ENCODE measurements at regions not wholly inside any gene's neighbourhood (a gene's known extent, or its start where the extent isn't known, plus 50 kb on each side); places are given as distances from the start of the nearest gene placed in this dataset.
"Not testable (repeated sequence)": the region's sequence is repeated elsewhere in the genome, so short reads cannot be mapped to it uniquely, and the experiment has no call there.

DNA sequence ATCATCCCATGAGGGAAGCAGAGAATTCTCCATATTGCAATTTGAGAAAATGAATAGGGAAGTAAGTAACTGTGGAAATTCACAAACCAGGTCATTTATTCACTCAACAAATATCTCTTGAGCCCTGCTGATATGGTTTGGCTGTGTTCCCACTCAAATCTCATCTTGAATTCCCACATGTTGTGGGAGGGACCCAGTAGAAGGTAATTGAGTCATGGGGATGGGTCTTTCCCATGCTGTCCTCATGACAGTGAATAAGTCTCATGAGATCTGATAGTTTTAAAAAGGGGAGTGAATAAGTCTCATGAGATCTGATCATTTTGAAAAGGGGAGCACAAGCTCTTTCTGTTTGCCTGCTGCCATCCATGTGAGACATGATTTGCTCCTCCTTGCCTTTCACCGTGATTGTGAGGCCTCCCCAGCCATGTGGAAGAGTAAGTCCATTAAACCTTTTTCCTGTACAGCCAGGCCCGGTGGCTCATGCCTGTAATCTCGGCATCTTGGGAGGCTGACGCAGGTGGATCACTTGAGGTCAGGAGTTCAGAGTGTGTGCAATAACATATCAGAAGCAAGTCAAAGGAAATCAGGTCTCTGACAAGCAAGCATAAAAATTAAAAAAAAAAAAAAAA is 193.2 kb downstream of the NDUFA10 start:
- peak; percentile 76 to 88 for DNase-seq

DNA sequence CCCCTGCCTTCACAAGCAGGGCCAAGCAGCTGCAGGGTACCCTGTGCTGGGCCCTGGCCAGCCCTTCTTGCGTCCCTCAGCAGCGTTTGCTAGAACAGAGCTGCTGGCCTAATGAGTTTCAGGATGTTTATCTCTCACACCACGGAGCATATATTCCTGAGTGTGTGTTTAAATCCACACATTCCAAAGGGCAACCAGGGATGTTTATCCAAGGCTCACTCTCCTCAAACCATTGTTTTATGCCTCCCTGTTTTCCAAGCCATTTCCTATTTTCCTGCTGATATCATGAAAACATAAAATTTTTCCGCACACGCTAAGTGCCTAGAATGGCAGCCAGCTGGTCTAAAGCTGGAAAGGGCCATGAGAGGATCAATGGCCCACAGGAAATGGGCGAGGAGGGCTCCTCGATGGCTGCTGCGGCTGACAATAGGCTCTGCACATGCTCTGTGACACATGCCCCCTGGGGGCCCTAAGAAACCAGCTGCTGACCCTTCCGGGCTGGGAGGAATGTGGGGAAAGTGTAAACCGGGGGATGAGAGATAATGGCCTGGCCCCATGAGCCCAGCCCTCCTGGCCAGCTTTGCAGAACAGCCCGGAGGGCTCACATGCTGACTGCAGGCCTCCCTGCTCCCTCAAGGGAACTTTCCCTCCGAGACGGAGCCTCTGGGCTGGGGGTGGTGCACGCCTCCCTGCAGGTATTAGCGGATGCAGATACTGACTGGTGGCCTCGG is 194.0 kb downstream of the NDUFA10 start:
- DNase-seq, result no peak

GRCh38 chr2:239830121-239831000 is 194.8 kb downstream of the NDUFA10 start:
- DNase-seq, result peak; percentile 48 to 74

- DNase-seq, result no peak
Observed at GRCh38 chr2:239829326-239829725, 195.8 kb downstream of the NDUFA10 start.

DNA sequence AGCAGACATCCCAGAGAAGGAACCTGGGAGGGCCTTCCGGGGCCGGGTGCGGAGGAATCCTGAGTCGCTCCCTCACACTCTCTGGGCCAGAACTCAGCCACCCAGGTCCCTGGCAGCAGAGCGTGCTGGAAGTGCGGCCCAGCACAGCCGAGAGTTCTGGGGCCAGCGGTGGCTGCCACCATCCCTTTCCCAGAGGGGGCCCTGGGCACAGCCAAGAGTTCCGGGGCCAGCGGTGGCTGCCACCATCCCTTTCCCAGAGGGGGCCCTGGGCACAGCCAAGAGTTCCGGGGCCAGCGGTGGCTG is 196.2 kb downstream of the NDUFA10 start:
- not testable (repeated sequence) for DNase-seq

GRCh38 chr2:239828192-239828972 is 196.8 kb downstream of the NDUFA10 start:
- no peak for DNase-seq

GRCh38 chr2:239827523-239827890 is 197.6 kb downstream of the NDUFA10 start:
- no peak for DNase-seq

GRCh38 chr2:239826786-239827522 is 198.2 kb downstream of the NDUFA10 start:
- DNase-seq, result no peak

GRCh38 chr2:239826376-239826775 is 198.8 kb downstream of the NDUFA10 start:
- no peak for DNase-seq

GRCh38 chr2:239825705-239825979 is 199.5 kb downstream of the NDUFA10 start:
- DNase-seq, result no peak

GRCh38 chr2:239824866-239825704 is 200.1 kb downstream of the NDUFA10 start:
- no peak for DNase-seq

DNA sequence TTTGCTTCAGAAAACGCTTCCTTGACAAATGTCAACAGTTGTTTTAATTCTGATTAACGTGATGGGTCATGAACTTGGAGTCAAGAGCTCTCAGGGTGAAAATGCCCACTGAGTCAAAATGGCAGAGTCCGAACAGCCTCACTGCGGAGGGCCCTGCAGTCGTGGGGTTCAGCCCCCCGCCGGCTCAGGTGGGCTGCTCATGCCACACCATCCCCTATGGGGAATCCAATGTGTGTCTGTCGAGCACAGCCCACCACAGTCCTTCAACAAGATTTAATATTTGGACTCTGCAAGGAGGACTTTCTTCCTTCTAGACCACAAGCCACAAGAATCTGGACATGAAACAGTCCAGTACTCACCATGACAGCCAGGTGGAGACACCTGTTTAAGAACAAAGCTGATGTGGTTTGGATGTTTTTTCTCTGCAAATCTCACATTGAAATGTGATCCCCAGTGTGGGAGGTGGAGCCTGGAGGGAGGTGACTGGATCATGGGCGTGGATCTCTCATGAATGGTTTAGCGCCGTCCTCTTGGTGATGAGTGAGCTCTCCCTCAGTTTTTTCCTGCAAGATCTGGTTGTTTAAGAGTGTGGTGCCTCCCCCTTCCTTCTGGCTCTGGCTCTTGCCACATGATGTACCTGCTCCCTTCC is 201.0 kb downstream of the NDUFA10 start:
- peak in 1 of 2 donors; percentile 35 for DNase-seq

DNA sequence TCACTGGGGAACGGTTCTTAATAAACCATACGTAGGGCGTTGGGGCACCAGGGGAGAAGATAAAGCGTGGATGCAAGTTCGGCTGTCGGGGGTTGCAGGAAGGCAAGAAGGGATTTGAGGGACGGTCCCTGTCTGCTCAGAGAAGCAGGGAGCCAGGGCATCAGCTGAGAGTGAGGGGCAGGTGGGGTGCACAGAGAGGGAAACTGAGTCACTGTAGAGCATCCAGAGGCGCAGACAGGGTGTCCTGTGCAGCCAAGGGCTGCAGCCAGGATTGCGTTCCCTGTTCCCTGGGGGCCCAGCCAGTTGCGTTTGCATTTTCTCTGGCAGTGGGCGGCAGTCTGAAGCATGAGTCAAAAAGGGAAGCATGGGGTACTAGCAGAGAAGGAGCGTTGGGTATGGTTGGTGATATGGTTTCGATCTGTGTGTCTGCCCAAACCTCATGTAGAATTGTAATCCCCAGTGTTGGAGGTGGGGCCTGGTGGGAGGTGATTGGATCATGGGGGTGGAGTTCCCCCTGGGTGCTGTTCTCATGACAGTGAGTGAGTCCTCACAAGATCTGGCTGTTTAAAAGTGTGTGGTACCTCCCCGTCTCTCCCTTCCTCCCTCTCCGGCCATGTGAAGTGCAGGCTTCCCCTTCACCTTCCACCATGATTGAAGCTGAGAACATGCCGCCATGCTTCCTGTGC is 202.9 kb downstream of the NDUFA10 start:
- peak; percentile 90 to 97 for DNase-seq

- DNase-seq, result no peak
Observed at GRCh38 chr2:239821694-239822075, 203.5 kb downstream of the NDUFA10 start.

- DNase-seq, result no peak
Observed at GRCh38 chr2:239820836-239821693, 204.1 kb downstream of the NDUFA10 start.

DNA sequence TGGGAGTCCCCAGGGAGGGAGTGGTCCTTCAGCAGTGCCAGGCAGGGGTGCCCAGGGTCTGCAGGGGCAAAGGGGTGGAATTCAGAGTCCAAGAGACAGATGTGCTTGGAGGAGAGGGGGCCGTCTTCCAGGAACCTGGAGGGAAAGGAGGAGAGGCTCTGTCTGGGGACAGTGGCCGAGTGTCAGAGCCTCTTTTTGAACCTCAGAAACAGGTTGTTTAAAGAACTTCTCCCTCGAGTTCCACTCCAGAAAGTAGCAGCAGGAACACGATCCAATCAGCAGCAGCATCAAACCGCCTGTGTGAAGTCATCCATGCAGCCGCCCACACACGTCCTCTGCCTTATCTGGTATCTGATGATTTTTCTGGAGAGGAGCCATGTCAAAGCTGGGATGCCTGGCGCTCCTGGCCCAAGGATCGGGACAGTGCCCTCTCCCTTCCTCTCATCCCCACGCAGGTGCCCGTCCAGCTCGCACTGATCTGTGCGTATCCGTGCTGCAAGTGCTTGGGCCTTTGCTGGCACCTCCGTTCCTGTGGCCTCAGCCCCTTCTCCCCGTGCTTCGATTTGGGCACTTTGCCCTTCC is 205.1 kb downstream of the NDUFA10 start:
- DNase-seq, result peak; percentile 30 to 81

- DNase-seq, result no peak
Observed at GRCh38 chr2:239819091-239819973, 205.8 kb downstream of the NDUFA10 start.

- DNase-seq, result no peak
Observed at GRCh38 chr2:239818531-239819011, 206.6 kb downstream of the NDUFA10 start.
